ENCODE measurements at regions not wholly inside any gene's neighbourhood (a gene's known extent, or its start where the extent isn't known, plus 50 kb on each side); places are given as distances from the start of the nearest gene placed in this dataset.

- TF ChIP-seq CTCF (conservative IDR thresholded peaks at IDR 0.05; ENCODE audit: low read depth, low read length) (no peak), EZH2 (IDR thresholded peaks at IDR 0.05; ENCODE audit: low read length, unreplicated experiment) (no peak)
These were observed 203.6 kb upstream of the PPARGC1A start for GRCh38 chr4:24093446-24093845.
